Activated CD8-positive, alpha-beta memory T cell treated with anti-CD3 and anti-CD28 coated beads, Interleukin-2, amount 50 U/mL, for 48 hours (primary cell): ENCODE measurements at regions not wholly inside any gene's neighbourhood (a gene's known extent, or its start where the extent isn't known, plus 50 kb on each side); places are given as distances from the start of the nearest gene placed in this dataset.
"Not testable (repeated sequence)": the region's sequence is repeated elsewhere in the genome, so short reads cannot be mapped to it uniquely, and the experiment has no call there.

Experiments used
- DNase-seq: peaks from one replicate; pipeline ENCODE4 v3.0.0-alpha.2; 2020

DNA sequence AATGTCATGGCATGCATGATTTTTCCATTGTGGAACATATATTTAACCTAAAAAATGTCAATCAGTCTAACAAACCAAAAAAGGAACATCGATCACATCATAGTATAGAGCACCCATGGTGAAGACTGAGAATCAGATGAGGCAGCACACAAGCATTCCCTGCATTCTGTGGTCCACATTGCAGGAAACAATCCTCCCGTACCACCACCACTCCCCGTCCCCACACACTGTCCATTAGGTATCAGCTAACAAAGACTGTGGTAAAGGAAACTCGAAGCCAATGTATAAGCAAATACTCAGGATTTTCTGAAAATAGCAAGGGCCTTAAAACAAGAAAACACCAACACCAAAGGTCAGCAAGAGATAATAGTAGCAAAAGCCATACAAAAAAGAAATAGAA is 1104.4 kb upstream of the SEMA6A start:
- no peak for DNase-seq

DNA sequence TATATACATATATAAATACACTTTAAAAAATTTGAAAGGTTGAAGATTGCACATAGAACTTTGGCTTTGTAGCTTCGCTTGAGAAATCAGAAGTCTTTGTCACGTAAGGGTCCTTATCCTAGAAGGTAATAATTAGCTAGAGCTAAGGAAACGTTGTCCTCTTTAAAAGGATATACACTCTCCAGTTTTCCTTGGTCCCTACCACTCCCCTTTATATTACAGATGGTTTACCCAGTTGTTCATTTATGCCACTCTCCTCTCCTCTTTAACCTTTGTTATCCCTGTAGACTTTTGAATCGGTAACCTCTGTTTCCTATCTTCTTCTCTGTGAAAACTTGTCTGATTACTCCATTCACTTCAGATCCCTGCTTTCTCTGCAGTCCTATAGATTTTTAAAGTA is 1101.0 kb upstream of the SEMA6A start:
- no peak for DNase-seq

DNA sequence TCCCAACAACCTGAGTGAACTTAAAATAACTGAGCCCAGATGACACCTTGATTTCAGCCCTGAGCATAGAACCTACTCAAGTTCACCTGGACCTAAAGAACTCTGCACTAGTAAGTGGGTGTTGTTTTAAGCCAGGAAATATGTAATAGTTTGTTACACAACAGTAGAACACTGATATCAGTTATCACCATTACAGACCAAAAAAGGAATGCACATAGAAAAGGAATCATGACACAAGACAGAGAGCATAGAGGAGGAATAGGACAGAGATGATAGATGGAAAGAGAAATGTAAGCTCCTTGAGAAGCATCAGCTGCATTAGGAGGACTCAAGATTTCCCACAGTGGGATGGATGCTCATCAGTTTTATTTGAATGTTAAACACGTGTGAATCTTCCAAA is 1096.9 kb upstream of the SEMA6A start:
- no peak for DNase-seq

DNA sequence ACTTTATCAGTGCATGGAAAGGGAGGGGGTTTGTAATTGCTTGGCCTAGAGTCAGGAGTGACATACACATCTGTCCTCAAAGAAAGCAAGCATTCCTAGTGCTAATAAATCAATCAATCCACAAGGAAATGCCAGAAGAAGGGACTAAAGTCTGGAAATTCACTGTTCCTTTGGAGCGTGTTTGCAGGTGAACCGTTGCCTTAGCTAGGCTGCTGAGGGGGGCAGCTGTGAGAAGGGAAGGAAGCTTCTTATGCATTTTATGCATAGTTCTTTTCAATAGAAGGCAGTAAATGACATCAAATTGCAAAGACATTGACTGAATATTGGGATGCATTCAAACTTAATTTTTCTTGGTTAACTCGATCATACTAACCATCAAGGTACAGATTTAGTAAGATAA is 1092.5 kb upstream of the SEMA6A start:
- no peak for DNase-seq

DNA sequence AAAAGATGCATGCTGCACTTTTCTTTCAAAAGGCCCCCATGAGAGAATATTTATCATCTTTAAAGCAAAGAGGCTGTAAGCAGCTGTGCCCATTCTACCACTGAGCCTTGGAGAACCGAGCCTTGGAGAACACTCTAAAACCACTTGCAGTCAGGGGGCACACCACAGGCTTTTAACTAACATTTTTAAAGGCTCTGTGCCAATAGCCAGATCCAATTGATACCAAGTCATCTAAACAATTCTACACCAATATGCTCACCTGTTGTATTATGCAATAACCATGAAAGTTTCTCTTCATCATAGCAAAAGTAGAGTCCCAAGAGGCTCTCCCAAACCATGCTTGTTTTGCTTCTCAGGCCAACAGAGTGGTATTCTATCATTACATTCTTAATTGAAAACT is 1090.5 kb upstream of the SEMA6A start:
- DNase-seq = no peak

DNA sequence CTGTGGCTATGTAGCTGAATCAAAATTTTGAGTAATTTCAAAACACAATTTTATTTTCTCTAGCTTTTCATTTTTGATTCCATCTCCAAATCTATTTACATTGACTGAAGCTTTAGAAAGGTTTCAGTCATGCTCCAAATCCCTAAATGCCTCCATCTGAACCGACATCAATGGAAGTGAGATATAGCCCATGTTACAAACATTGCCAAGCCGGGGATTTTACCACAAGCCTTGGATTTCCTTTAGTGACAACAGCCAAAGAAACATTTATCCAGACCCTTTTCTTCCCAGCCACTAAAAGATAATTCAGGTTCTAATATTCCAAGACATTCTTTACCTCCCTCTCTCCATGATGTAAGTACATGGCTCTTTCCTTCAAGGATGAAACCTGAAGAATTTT is 1087.7 kb upstream of the SEMA6A start:
- no peak for DNase-seq

DNA sequence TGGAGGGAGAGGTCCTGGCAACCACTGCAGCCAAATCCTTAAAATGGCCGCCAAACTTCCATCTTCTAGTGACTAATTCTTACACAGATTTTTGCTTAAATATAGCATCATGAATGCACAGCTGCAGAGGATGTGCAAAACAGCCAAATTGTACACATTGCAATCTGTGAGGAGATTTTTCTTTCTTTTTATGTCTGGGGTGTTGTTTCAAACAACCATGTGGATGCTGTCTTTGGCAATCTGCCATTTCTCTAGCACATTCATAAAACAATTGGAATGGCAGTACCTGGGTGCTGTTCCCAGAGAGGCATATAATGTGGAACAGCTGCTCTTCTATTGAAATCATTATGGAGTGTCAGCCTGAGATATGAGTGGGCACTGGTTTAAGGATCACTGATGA is 1082.9 kb upstream of the SEMA6A start:
- no peak for DNase-seq

DNA sequence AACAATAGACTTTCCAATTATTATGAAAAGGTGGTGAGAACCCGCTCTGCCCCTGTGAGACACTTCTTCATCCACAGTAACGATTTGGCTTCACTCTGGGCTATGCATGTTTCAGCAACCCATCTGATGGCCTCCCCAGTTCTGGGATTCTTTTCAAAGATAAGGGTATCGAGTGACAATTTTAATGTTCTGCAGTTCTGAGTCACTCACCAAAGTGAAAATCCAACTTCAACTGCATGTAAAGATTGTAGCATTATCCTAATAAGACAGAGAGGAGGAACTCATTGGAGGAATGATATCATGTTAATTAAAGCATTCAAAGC is 1078.3 kb upstream of the SEMA6A start:
- no peak for DNase-seq

DNA sequence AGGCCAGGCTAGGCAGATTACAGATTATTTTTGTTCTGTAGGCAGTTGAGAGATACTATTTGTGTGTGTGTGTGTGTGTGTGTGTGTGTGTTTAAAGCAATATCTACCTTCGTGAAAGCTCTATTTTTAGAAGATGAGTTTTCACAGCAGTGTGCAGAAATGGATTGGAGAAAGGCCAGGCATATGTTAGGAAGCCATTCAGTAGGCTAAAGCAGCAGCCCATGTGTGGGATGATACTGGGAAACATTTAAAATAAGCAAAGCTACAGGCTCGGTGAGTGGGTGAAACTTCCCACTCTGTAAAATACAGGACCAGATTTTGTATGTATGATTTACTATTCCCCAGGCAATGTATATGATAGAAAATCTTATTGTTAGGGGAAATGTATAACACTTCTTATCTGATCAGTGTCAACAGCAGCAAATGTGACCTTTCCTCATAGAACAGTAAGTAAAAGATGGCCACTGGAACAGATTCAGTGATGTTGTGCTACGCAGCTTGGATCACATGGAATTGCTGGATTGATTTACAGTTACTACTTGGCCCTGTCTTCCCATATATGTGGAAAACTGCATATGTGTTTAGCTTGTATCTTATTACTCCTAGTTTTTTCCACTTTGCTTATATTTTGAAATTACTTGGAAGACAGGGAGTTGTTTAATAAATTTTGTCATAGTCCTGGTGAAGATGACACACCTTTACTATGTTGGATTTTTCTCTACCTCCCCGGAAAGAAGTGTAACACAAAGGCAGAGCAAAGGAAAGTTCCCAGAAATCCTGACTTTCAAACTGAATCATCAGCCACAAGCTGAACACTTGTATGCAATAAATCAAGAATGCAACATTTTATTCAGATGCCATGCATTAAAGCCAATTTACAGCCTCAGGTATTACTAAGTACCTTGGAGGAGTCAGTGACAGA is 1077.7 kb upstream of the SEMA6A start:
- no peak for DNase-seq

DNA sequence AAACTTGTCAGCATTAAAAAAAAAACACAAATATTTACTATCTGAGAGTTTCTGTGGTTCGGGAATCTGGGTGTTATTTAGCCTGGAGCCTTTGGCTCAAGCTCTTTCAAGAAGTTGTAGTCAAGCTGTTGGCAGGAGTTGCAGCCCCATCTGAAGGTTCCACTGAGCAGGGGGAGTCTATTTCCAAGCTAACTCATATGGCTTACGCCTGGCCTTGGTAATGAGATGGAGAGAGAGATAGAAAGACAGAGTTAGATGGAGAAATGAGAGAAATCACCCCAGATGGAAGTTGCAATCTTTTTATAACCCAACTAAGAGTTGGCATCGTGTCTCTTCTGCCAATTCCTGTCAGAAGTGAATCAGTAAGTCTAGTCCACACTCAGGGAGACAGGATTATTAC is 1075.2 kb upstream of the SEMA6A start:
- no peak for DNase-seq

DNA sequence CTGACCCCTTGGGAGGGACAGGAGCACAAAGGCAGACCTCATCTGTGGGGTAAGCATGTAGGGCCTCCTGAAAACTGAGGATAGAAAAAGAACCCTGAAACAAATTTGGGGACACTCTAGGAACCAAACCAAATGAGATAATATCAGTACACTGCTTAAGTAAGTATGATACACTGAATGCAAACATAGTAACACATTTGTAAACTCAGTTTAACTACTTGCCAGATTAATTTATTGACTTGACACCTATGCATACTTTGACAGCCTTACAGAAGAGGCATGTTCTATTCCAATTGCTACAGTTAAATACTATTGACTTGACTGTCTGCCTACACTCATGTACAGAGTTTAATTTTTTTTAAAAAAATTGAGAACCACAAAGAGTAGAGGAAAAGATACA is 1070.8 kb upstream of the SEMA6A start:
- no peak for DNase-seq

DNA sequence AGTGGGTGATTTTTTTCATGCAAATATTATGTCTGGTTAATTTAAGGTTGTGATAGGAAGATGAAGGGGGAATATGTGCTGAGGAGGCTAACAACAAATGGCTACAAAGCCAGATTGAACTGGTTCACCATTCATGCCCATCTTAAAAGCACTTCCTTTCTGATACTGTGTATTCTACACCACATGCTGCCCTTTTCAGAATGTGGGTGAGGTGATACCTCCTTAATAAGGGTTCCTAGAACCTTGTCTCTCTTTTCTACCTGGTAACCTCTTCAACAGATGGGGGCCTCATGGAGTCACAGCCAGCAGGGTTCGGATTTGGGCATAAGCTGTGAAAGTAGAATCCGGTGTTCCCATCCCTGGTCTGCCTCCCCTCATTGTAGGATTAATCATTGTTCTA is 1064.0 kb upstream of the SEMA6A start:
- no peak for DNase-seq

DNA sequence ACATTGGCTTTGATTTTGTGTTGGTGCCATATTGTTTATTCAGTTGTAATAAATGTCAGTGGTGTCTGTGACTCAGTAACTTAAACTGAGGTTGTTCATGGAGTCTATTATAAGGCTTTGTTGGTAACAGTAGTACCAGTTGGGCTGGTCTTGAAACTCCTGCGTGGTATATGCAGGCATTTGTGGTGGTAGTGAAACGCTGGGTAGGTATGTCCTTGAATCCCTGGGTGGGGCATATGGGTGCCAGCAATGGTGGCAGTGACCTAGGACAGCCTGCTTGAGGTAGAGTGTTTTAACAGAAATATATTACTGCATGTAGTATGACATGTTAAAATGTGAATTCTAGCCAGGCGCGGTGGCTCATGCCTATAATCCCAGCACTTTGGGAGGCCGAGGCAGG is 1058.5 kb upstream of the SEMA6A start:
- no peak for DNase-seq

DNA sequence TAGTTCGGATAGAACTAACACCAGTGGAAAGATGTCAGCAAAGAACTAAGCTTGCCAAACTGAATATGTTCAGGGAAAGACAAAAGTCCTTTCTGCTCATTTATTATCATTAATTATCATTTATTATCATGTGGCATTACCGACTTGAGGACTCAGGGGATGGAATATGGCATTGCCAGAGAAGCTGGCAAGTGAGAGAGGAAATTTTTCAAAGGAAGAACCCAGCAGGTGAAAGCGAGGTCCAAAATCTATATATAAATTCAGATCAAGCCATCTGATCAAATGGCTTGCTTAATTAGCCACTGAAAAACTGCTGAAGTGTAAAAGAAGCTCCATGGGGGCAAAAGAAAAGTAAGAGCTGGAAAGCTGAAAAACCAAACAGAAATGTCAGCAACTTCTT is 1049.6 kb upstream of the SEMA6A start:
- no peak for DNase-seq

DNA sequence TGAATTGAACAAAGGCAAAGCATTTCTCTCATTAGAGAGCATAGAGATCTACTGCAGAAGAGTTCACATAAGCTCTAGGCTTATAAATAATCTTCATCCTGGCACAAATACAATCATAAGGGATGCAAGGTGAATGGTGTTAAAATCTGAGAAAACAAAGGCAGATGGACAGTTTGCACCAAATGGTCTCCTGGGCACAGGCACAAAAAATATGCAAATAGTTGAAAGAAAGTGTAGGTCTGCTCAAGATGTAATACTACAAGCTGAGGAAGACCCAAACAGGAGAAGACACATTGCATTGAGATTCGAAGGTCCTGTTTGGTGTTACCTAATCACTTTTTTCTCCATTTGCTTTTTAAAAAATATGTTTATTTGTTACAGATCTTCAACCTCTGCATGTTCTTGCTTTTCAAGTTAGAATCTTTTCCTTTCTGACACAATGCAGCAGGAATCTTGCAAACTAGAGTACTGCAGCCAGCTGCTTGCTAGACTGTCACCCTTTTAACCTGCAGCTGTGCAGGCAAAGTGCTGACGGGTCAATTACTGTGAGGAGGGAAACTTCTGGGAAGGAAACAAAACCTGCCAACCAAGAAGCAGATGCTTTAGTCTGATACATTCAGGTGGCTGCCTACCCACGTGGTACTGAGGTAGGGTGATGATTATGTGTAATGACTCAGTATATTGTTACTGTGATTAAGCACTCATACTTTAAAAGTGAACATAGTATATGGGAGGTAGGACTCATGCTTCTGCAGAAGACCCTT is 1048.6 kb upstream of the SEMA6A start:
- no peak for DNase-seq

DNA sequence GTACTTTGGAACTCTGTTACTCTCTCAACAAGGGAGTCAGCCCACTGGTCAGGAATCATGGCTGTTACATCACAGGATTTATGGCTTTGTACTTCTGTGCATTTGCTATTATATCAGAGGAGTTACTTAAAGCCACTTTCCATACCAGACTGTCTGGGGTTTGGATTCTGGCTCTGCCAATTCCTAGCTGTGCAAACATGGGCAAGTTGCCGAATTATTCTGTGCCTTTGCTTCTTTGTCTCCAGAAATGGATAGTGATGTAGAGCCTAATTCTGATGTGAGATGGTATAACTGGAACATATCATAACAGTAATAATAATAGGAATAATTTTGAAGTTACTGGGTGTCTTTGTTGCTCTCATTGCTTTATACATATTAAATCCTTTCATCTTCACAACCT is 1047.3 kb upstream of the SEMA6A start:
- DNase-seq = no peak

DNA sequence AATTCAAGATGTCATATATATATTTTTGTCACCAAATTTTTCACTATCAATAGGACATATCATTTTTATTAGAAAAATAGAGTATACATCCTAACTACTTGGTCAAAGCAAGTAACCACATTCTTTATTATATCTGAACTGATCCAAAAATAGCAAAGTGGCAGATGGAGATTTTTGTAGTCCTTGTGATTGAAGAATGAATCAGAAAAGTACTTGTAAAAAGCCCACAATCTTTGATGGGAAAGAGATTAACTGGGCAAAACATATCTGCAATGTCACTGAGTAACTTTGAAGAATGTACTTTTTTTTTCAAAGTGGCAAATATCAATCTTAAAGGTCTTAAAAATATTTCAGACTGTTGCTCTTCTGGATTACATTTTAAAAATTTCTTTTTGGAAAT is 1040.6 kb upstream of the SEMA6A start:
- DNase-seq = no peak

DNA sequence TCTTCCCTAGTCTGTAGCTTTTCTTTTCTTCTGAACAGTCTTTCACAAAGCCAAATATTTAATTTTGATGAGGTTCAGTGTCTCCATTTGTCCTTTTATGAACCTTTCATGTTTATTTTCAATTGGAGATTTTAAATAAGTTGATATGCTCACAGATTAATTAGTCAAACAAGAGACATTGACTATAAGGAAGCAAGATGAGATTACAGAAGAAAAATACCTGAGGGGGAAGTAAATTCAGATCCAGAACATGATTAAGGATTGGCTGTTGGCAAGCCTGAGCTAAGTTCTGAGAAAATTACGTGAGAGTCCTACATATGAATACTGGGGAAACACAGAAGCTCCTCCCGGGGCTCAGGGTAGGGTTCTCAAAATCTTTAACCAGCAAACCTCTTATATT is 1039.8 kb upstream of the SEMA6A start:
- DNase-seq = no peak

DNA sequence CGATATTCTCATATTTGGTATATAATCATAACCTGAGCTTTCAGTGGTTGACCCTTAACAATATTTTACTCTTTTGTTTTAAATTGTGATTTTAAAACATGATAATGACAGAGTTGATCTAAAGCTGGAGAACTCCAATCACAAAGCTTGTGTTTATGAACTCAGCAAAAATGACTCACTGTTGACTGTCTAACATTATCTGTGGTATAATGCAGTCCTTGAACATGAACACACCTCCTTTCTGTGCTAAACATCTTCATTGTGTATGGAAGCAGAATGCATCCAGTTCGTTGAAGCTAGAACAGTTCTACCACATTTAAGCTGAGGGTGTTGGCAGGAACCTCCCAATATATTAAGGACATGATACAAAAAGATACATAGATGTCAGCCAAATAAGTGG is 1030.2 kb upstream of the SEMA6A start:
- no peak for DNase-seq

DNA sequence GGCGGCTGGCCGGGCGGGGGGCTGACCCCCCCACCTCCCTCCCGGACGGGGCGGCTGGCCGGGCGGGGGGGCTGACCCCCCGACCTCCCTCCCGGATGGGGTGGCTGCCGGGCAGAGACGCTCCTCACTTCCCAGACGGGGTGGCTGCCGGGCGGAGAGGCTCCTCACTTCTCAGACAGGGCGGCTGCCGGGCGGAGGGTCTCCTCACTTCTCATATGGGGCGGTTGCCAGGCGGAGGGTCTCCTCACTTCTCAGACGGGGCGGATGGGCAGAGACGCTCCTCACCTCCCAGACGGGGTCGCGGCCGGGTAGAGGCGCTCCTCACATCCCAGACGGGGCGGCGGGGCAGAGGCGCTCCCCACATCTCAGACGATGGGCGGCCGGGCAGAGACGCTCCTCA is 1025.2 kb upstream of the SEMA6A start:
- DNase-seq = not testable (repeated sequence)

DNA sequence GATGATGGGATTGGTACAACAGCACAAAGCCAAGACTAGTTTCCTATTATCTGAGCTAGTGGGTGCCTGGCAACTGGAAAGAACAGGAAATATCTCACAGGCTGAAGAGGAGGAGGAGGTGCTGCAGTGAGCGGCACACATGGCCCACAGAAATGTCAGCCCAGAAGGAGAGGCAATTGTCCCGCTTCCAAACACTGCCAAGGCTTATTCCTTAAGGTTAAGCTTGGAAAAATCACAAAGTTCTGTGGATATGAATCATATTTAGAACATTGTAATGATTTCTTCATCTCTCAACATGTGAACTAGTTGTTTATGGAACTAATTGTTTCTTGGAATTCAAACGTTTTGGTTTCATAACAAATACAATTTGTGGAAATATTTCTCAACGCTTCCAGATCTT is 1019.5 kb upstream of the SEMA6A start:
- DNase-seq = no peak

DNA sequence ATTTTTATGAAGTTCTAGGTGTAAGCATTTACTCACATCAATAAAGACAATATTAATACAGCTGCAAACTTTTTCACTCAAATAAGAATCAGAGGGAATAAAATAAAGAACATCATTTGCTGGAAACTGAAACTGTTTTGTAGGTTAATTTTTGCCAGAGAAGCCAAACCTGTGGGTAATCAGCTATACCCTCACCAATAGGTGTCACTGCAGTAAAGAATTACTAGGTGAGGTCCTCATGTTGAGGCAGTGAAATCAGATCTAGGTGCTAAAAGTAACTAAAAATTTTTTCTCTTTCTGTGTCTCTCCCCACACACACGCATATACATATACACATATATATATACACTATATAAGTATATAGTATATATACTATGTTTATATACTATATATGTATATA is 1016.3 kb upstream of the SEMA6A start:
- DNase-seq = no peak

DNA sequence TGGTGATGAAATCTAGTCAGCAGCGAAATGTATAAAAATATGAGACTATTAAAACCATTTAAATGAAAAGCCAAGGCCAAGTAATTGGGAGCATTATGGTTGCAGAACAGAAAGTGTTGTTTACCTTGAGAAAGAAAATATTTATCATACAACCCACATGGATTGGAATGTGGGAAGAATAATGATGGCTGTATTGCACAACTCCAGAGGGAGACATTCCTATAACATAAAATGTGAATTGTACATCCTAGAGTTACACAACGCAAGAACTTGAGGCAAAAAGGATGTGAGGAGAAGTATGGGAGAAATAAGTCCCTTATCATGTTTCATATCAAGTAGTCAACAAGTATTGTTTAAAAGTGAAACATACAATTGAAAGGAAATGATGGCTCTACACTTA is 1014.0 kb upstream of the SEMA6A start:
- no peak for DNase-seq

DNA sequence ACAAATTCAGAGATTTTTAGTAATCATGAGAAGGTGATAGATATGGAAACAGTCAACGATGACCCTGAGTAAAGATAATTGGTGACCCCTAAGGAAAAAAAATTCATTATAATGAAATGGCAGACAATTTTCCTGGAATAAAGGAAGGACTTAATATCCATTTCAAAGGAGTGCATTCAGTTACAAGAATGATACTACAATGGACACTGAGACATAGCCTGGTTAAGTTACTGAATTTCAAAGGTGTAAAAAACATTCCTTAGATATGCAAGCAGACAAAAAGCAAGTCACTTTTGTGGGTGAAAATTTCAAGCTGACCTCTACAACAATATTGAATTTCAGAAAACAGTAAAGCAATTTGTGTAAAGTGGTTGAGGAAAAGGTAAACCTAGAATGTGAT is 1012.5 kb upstream of the SEMA6A start:
- DNase-seq = no peak

DNA sequence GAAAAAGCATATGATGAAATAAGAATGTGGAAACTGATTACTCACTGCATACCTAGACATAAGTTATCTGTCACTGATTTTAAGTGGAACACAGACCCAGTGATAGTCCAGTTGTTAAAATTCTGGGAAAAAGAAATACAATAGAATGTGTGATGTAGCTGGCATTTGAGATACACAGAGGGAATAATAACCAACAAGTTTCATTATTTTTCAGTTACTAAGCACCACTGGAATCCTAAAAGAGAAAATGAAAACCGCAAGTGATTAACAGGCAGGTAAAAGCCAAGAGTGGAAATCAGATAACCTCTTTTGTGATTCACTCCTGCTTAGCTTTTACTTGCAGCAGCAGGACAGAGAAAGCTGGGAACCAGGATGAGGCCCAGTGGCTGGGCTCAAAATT is 994.0 kb upstream of the SEMA6A start:
- DNase-seq = no peak
